Erythroblast (primary cell): ENCODE measurements at regions not wholly inside any gene's neighbourhood (a gene's known extent, or its start where the extent isn't known, plus 50 kb on each side); places are given as distances from the start of the nearest gene placed in this dataset.

Experiments
- DNase-seq, 2 experiments: peaks; one replicate each; lab custom pipeline; 2025; lab: John Stamatoyannopoulos, UW
- GATA1 ChIP-seq: IDR thresholded peaks from 2 replicates; pipeline ENCODE4 v1.6.1; 2011; ENCODE audit warnings: low read depth, mild to moderate bottlenecking, control low read depth, low read length, moderate library complexity
- POLR2A ChIP-seq: IDR thresholded peaks from 2 replicates; pipeline ENCODE4 v1.6.1; 2011; ENCODE audit warnings: mild to moderate bottlenecking, low read length

DNA sequence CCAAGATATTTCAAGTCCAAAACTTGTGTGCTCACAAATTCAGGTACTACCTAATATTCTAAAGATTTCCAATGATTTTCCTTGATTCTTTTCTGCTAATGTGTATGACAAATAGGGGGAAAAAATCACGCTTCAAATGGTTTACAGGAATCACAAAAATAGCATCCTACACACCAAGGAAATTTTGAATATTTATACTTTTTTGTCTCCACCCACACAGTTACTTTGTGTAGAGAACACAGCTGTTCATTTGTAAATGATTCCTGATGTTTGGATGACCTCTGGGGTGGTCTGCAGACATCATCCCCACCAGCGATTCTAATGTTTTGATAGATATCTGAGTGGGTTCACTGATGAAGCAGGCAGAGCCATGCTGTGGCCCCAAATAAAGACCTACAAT lies 260.6 kb upstream of the NCKAP5 start:
- no peak for TF ChIP-seq GATA1
- TF ChIP-seq POLR2A = no peak
- DNase-seq = no peak

DNA sequence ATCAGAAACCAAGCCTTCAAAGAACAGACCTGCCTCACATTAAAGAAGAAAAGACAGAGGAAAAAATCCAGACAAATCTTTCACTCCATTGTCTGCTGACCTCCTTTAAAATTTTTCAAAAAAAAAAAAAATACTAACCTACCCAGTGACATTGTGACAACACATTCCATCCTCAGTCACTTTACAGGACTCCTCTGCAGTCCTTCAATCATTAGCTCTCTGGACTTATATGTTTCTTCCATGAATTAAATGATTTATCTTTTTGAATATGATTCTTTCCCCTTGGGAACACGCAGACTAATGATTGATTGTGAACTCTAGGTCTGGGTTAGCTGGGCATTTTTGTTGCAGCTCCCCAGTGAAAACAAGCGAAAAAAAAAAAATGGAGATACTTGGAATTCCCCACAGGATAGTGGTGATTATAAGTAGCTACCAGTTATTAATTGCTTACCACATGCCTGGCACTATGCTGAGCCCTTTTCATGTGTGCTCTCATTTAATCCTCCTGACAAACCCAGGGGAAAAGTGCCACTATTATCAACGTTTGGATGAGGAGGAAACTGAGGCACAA lies 261.3 kb upstream of the NCKAP5 start:
- DNase-seq = no peak
- TF ChIP-seq POLR2A (no peak), GATA1 (no peak)

DNA sequence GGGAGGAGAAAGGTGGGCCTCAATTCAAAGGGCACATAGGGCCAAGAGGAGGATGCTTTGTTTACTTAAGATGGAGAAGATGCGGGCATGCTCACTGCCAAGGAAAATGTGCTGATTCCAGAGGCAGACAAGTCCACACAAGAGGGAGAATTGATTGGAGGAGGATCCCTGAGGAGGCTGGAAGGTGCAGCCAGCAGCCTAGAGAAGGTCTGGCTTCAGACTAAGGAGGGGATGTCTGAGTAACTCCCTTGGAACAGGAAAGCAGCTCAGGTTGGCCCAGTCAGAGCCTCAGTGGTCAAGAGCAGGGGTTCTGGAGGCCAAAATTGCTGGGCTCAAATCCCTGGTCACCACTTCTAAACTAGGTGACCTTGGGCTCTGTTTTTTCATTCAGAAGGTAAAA lies 265.5 kb upstream of the NCKAP5 start:
- TF ChIP-seq POLR2A (no peak), GATA1 (no peak)
- DNase-seq = no peak

DNA sequence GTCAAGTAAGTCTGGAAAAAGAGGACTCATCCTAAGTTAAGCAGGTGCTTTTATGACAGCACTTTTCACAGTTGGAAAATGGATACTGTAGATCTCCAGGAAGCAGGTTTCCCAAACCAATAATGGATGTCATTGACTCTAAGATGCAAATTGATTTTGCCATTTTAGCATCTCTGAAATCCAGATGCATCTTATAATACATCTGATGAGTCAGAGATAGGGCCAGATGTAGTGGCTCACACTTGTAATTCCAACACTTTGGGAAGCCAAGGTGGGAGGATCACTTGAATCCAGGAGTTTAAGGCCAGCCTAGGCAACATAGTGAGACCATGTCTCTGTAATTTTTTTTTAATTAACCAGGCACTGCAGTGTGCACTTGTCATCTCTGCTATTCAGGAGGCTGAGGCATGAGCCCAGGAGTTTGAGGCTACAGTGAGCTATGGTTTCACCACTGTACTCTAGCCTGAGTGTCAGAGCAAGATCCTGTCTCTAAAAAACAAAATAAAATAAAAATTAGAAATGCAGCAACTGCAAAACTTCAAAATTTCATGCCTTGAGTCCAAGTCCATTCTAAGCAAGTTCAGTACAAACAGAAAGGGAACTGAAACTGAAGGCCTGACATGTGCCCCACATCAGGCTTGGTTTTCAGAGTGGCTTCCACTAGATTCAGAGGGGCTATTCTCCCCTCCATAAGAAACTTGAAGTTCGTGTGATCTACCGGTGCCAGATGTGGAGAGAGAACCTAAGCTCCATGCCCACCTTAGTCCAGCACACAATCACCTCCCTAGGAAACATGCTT lies 267.8 kb upstream of the NCKAP5 start:
- no peak for TF ChIP-seq GATA1
- TF ChIP-seq POLR2A = no peak
- no peak for DNase-seq

DNA sequence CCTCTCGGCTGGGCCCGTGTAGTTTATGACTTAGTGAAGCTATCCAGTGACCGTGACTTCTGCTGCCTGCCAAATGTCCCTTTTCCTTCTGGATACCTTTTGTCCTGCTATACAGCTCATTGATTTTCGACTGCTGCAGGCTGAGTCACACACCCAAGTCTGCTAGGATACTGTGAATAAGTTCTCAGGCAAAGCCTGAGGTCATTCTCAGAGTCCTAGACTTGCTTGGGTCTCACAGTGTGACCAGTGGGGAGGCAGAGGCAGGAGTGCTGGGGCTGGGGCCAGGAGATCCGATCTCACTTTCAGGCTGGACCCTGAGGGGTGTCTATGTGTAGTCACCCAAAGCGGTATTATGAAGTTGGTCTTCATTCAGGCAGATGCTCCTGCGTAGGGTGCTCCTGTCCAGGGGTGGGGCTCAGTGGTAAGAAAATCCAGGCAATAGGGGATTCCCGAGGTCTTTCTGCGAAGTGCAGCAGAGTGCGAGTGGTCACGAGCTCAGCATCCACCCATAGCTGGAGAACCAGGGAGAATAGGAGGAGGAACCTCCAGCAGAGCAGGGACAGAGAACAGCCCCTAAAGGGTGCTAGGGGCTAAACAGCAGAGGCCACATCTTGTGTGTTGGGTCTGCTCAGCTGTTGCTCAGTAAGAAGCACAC lies 268.6 kb upstream of the NCKAP5 start:
- no peak for DNase-seq
- TF ChIP-seq GATA1 = no peak

DNA sequence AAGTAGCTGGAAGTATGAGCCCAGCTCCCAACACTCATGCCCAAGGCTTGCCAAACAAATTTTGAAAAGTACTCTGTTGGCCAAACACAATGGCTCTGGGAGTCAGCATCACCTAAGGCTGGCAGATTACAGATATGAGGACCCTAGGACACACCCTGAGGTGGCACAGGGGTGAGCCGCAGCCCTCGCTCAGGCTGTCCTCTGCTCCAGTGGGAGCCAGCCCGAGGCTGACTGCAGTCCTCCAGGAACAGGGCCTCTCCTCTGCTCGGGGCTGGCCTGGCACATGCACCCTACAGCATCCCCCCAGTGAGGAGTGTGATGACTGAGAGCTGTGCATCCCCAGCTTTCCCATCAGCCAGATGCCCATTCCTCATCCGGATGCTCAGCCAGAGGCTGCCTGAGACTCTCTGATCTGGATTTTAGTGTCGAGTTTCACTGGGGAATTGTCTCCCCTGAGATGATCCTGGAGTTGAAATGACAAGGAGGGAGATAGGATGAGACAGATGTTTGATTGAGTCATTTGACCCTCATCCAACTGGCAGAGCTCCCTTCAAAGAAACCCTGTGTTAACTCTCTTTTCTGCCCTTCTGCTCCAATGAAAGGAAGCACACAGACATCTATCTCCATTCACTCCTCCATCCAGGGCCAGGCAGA lies 269.3 kb upstream of the NCKAP5 start:
- no peak for DNase-seq
- TF ChIP-seq POLR2A (no peak), GATA1 (no peak)

DNA sequence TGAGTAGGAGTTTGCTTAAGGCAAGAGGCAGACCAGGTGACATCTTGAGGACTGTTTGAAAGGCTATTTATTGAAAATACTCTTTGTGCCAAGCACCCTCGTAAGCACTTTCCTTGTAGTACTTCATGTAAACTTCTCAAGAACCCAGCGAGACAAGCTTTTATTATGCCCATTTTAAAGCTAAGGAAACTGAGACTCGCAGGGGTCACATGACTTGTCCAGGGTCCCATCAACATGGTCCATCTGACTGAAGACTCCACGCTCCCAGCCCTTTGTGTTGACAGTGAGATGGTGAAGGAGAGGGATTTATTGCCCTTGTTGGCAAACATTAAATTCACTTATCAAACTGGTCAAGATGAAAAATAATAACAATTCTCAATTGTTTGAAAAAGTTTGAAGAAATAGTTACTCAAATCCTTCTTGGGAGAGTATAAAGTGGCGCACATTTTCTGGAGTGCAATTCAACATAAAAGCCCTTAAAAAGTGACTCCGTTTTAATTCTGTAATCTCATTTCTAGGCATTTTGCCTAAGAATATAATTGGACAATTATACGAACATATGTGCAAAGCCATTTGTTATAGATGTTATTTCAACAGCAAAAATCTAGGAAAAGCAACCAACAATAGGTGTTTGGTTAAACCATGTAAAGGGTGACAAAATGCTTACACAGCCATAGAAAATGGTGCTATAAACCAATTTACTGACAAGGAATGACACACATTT lies 270.5 kb upstream of the NCKAP5 start:
- no peak for DNase-seq
- no peak for TF ChIP-seq POLR2A
- TF ChIP-seq GATA1 = no peak

DNA sequence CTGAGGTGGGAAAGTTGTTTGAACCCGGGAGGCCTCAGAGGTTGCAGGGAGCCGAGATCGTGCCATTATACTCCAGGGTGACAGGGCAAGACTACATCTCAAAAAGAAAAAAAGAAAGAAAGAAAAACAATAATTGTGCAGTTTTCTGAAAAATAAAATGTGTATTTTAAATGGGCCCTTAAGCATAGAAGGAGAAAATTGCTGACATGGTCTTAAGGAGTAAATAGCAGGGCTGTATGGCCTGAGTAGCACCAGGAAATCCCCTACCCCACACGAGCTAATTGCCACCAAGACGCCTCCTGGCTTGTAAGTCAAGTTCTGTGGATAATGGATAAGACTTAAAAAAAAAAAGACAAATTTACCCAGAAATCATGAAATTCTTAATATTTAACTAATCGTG lies 271.4 kb upstream of the NCKAP5 start:
- TF ChIP-seq POLR2A (no peak), GATA1 (no peak)
- no peak for DNase-seq

DNA sequence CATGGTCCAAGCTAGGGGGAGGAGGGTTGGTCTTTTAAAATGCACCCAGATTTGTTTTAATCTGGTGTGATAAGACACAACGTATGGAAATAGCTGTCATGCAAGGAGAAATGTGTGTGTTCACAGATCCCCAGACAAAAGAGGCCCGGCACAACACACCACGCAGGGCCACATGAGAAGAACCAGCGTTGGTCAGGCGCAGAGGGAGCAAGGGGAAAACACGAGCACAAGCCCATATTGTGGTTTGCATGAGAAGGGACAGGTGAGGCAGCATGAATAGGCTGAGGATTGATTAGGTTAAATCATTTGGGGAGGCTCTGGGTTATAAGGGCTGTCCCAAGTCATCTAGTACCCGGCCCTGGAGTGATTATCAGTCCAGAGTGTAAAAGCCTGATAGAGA lies 272.5 kb upstream of the NCKAP5 start:
- TF ChIP-seq GATA1 (no peak), POLR2A (no peak)
- no peak for DNase-seq

DNA sequence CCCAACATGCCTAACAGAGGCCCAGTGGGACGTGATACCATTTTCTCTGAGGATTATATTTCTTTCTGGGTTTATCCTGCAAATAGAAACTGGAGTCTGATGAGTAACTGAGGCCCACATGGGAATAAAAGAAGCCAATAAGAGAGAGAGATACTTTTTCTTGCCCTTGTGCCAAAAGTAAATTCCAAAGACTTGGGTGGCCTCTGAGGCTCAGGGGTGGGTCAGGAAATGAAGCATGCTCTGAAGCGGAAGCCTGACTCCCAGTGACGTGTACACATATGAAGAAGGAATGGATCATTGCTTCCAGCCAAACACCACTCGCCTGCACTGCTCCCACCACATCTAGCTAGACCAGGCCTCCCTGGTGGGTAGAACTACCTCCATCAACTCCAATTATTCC lies 273.6 kb upstream of the NCKAP5 start:
- DNase-seq = no peak
- TF ChIP-seq GATA1 (no peak), POLR2A (no peak)

DNA sequence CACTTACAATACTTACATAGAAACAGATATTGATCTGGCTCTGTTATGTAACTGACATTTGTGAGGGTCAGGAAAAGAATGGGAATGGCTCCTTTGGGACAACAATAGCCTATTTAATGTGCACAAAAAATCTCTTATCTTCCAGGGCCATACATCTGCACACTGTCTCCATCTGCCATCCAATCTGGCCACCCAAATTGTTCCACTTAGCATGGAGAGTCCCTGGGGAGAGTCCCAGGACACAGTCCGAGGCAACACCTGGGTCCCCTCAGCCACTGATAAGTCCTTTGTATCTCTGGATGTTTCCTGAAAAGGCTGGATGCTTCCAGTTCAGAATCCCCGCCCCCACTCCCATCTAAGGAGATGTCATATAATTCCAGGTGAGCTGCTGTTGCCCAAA lies 274.2 kb upstream of the NCKAP5 start:
- no peak for DNase-seq

DNA sequence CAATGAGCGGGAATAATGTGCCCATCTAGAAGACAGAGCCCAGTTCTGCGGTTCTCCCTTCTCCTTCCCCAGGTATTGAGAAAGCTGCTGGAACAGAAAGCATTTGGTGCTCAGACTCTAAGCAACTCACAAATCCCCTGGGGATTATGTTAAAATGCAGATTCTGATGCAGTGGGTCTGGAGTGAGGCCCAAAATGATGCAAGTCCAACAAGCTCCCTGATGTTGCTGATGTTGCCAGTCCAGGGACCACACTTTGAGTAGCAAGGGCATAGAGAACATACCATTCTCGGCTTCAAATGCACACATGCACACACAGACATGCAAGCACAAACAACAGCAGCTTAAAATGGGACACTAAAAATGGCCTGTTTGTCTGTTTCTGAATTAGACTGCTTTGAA lies 274.8 kb upstream of the NCKAP5 start:
- no peak for DNase-seq
- TF ChIP-seq GATA1 (no peak), POLR2A (no peak)

More for the DNA sequence above, 274.2 kb upstream of the NCKAP5 start:
- no peak for TF ChIP-seq GATA1
- TF ChIP-seq POLR2A = no peak

DNA sequence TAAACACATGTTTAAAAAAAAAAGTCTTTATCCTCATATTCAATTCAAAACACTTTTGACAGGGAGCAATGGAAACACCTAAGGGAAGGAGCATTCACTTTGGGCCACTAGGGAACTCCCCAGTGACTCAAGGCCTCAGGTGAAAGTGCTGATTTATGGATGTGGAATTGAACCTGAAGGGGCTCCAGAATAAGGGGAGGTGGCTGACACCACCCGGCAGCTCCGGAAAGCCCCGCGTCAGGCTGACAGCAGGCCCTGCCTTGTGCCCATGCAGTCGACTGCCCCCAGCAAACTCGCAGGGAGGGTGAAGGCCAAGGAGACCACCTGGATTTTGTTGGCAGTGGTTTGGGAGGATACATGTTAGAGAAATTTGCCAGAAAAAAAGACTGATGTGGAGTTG lies 275.3 kb upstream of the NCKAP5 start:
- no peak for DNase-seq

More for the DNA sequence above, 275.3 kb upstream of the NCKAP5 start:
- TF ChIP-seq POLR2A (no peak), GATA1 (no peak)
